ENCODE measurements at regions not wholly inside any gene's neighbourhood (a gene's known extent, or its start where the extent isn't known, plus 50 kb on each side); places are given as distances from the start of the nearest gene placed in this dataset.
"Not testable (repeated sequence)": the region's sequence is repeated elsewhere in the genome, so short reads cannot be mapped to it uniquely, and the experiment has no call there.

GRCh38 chrX:25404163-25404562 is 388.4 kb upstream of the ARX start:
- TF ChIP-seq REST (IDR thresholded peaks at IDR 0.05; ENCODE audit: borderline replicate concordance); REST (CRISPR knock-in tag; IDR thresholded peaks at IDR 0.05; ENCODE audit: low read depth); PHF21A (IDR thresholded peaks at IDR 0.05; ENCODE audit: borderline replicate concordance, low read depth); POLR3A (IDR thresholded peaks at IDR 0.05; ENCODE audit: borderline replicate concordance, extremely low read depth, insufficient read depth, insufficient read length); ZNF282 (CRISPR knock-in tag; IDR thresholded peaks at IDR 0.05); RB1 (IDR thresholded peaks at IDR 0.05; ENCODE audit: low read depth); CTCF (IDR thresholded peaks at IDR 0.05 in 2 of 3, conservative IDR thresholded peaks at IDR 0.05 in 1 of 3; ENCODE audit: insufficient read depth in 2 of 3, low read depth in 1 of 3, low read length in 3 of 3): not testable (repeated sequence)
